VCaP (cell line): ENCODE measurements at regions not wholly inside any gene's neighbourhood (a gene's known extent, or its start where the extent isn't known, plus 50 kb on each side); places are given as distances from the start of the nearest gene placed in this dataset.

Experiments
- H3K27ac ChIP-seq: fragments of 450-650 bp; 2 replicates; pipeline ENCODE4 v1.5.1; 2017
- TF ChIP-seq, protein P1 (sequence below): fragments of 450-650 bp; conservative IDR thresholded peaks from 2 replicates; pipeline ENCODE4 v1.5.1; 2017; ENCODE audit warnings: mild to moderate bottlenecking, moderate library complexity

DNA sequence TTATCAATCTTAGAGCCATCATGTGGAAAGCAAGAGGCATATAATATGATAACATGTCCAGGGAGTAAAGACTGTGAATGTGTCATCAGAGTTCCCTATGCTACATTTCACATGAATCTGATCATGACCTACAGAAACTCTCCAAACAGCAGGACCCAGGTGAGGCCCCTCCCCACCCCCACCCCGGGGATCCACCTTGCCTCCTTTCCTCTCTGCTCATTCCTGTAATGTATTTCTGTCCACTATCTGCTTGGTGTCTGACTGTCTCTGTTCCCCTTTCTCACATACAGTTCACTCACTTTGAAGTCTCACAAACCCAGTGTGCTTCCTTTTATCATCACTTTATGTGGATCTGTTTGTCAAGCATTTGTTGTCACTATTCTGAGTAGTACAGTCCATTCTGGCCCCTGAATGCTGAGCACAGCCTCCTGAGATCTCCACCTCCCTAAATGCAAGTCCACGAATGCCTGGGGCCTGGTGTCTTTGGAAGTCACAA is 76.4 kb upstream of the SMARCA2 start:
- TF ChIP-seq, protein P1, sequence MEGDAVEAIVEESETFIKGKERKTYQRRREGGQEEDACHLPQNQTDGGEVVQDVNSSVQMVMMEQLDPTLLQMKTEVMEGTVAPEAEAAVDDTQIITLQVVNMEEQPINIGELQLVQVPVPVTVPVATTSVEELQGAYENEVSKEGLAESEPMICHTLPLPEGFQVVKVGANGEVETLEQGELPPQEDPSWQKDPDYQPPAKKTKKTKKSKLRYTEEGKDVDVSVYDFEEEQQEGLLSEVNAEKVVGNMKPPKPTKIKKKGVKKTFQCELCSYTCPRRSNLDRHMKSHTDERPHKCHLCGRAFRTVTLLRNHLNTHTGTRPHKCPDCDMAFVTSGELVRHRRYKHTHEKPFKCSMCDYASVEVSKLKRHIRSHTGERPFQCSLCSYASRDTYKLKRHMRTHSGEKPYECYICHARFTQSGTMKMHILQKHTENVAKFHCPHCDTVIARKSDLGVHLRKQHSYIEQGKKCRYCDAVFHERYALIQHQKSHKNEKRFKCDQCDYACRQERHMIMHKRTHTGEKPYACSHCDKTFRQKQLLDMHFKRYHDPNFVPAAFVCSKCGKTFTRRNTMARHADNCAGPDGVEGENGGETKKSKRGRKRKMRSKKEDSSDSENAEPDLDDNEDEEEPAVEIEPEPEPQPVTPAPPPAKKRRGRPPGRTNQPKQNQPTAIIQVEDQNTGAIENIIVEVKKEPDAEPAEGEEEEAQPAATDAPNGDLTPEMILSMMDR: no peak
- H3K27ac ChIP-seq: no peak overlapping the region

DNA sequence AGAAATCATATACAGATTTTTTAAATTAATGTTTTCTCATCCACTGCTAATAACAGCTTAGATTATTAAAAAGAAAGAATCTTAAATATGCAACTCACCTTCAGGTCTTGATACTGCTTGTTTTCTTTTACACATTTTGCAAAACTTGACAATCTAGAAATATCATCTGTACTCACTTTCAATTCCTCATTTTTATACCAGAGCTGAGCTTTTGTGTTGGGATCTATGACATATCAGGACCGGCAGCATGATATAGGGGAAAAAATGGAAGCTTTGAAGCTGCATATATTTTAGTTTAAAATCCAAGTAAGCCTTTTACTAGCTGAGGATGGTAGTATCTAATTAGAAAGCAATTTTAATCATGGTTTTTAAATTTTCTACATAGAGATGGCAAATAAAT is 75.7 kb upstream of the SMARCA2 start:
- TF ChIP-seq, protein P1: no peak
- no peak overlapping the region for H3K27ac ChIP-seq

DNA sequence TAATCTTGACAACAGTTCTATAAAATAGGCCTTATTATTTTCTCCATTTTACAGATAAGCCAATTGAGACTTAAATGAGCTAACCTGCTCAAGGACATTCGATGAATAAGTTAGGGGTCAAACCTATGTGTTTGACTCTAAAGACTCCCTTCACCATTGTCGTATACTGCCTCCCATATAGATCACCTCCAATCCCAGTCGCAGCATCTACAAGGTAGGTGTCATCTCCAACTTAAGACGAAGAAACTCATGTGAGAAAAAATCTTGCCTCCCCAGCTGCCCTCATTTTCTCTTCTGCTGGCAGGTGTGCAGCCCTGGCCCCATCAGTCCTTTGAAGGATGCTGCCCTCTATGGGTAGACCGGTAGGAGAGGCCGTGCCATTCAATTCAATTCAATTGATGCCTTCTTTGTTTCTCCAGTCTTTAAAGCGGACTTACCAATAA is 75.2 kb upstream of the SMARCA2 start:
- TF ChIP-seq, protein P1: peak; percentile 80
- no peak overlapping the region for H3K27ac ChIP-seq

DNA sequence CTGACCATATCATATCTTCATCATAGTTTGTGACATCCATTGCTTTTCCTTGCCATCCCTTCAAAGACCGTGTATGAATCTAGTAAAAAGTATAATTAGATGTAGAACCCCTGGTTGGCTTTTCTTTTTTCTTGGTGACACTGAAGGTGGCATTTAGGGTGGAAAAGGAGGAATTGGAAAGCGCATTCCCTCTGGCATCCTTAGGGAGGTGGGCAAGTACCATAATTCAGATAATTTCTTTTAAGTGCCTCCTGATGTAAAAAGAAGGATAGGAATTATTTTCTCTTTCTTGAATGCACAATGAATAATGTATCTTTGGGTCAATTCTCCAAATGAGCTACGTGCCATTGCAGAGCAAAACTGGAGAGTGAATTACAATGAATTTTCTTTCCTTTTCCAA is 73.2 kb upstream of the SMARCA2 start:
- TF ChIP-seq, protein P1: peak; percentile 46
- H3K27ac ChIP-seq: no peak overlapping the region

DNA sequence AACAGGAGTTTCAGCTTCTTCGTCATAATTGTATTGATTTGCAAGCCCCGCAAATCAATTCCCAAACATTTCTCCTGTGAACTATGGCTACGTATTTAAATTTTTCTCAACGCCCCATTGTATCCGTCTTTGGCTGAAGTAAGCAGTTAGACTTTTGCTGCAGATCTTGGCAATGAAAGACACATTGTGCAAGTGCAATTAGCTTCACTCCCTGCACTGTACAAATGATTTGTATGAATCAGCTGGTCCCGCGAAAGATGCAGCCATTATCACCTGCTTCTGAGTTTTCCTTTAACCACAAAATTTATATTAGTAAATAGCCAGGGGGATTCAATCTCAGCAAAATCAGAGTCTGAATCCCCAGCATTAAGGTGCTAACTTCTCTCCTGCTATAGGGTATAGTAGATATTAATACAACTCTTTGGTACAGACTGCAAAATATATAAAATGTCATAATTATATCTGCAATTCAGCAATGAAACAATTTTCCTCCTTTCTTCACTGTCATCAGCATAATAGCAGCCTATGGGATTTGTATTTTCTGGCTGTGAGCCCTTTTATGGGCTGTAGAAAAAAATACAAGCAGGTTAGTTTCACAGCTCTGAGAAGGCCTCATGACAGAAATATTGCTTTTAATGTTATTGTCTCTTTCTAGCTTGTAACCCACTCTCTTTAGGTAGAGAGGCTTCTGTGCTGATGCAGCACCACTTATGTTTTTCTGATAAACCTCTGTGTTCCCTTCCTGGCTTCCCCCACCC is 68.4 kb upstream of the SMARCA2 start:
- H3K27ac ChIP-seq: no peak overlapping the region
- TF ChIP-seq, protein P1: no peak

DNA sequence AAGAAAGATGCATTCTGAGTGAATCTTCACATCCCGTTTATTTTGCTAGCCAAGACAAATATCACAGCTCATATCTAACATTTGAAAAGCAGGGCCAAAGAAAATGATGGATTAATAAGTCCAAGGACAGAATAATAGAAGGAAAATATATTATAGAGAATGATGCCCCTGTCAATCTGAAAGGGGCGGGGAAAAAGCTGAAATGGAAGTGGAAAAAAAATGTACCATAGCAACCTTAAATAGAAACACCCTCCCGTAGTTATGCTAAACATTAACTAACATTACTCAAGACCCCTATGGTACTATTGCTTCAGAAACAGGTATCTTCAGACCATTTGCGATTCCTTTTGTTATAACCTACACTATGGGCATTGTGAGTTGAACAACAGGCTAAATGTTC is 67.7 kb upstream of the SMARCA2 start:
- TF ChIP-seq, protein P1: no peak
- no peak overlapping the region for H3K27ac ChIP-seq

DNA sequence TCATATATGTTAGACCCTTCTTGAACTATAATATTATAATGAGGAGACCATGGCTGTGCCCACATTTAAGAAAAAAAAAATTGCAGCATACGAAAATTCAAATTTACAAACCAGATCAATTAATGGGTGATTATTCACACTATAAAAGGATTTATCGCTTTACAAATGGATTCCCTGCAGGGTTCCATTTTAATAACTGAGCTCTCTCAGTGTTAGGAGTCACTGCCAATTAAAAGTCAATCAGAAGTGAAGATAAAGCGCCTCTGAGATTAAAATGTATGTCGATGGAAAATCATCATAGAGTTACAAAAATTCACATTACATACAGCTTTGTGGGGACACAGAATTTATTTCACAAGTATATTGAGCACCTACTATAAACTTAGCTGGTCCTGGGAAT is 66.6 kb upstream of the SMARCA2 start:
- TF ChIP-seq, protein P1: no peak
- H3K27ac ChIP-seq: no peak overlapping the region
